ENCODE measurements at regions not wholly inside any gene's neighbourhood (a gene's known extent, or its start where the extent isn't known, plus 50 kb on each side); places are given as distances from the start of the nearest gene placed in this dataset.

- TF ChIP-seq, protein P1, sequence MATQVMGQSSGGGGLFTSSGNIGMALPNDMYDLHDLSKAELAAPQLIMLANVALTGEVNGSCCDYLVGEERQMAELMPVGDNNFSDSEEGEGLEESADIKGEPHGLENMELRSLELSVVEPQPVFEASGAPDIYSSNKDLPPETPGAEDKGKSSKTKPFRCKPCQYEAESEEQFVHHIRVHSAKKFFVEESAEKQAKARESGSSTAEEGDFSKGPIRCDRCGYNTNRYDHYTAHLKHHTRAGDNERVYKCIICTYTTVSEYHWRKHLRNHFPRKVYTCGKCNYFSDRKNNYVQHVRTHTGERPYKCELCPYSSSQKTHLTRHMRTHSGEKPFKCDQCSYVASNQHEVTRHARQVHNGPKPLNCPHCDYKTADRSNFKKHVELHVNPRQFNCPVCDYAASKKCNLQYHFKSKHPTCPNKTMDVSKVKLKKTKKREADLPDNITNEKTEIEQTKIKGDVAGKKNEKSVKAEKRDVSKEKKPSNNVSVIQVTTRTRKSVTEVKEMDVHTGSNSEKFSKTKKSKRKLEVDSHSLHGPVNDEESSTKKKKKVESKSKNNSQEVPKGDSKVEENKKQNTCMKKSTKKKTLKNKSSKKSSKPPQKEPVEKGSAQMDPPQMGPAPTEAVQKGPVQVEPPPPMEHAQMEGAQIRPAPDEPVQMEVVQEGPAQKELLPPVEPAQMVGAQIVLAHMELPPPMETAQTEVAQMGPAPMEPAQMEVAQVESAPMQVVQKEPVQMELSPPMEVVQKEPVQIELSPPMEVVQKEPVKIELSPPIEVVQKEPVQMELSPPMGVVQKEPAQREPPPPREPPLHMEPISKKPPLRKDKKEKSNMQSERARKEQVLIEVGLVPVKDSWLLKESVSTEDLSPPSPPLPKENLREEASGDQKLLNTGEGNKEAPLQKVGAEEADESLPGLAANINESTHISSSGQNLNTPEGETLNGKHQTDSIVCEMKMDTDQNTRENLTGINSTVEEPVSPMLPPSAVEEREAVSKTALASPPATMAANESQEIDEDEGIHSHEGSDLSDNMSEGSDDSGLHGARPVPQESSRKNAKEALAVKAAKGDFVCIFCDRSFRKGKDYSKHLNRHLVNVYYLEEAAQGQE (IDR thresholded peaks at IDR 0.05) = no peak
- TF ChIP-seq CTCF (IDR thresholded peaks at IDR 0.05; ENCODE audit: low read depth, low read length, missing input control) (no peak), ZBTB33 (IDR thresholded peaks at IDR 0.05) (no peak), TAF1 (conservative IDR thresholded peaks at IDR 0.05) (no peak), RAD21 (IDR thresholded peaks at IDR 0.05) (no peak)
- TF ChIP-seq, protein P2, sequence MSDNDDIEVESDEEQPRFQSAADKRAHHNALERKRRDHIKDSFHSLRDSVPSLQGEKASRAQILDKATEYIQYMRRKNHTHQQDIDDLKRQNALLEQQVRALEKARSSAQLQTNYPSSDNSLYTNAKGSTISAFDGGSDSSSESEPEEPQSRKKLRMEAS (IDR thresholded peaks at IDR 0.05) = no peak
Observed at GRCh38 chr4:132094017-132094416, 1055.1 kb upstream of the PCDH10 start.

All from liver (tissue), 3 donors.